ENCODE measurements at regions not wholly inside any gene's neighbourhood (a gene's known extent, or its start where the extent isn't known, plus 50 kb on each side); places are given as distances from the start of the nearest gene placed in this dataset.
A peak's percentile ranks its signal among the peaks of the same experiment; 100 is the strongest.
"Not testable (repeated sequence)": the region's sequence is repeated elsewhere in the genome, so short reads cannot be mapped to it uniquely, and the experiment has no call there.

DNA sequence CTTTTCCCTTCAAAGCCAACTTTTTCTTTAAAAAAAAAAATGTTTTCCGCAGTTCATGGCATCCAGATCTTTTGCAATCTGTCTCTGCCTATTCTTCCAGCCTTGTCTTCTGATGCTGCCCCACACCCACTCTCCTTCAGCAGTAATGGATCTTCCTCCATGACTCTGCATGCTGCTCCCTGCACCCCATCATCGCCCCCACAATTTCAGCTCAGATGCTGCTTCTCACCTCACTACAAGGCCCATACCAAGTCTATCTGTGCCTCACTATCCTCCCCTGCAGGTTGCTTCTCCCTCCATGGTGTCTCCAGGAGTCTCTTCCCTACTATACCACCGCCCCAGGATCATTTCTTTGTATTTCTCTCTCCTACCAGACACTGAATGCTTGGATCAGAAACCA is 260.6 kb downstream of the ANAPC1 start:
- no peak overlapping the region for H3K4me3 ChIP-seq (ENCODE audit: low read depth, low read length)
- DNase-seq (ENCODE audit: low read depth), result no peak
- TF ChIP-seq, protein P1, sequence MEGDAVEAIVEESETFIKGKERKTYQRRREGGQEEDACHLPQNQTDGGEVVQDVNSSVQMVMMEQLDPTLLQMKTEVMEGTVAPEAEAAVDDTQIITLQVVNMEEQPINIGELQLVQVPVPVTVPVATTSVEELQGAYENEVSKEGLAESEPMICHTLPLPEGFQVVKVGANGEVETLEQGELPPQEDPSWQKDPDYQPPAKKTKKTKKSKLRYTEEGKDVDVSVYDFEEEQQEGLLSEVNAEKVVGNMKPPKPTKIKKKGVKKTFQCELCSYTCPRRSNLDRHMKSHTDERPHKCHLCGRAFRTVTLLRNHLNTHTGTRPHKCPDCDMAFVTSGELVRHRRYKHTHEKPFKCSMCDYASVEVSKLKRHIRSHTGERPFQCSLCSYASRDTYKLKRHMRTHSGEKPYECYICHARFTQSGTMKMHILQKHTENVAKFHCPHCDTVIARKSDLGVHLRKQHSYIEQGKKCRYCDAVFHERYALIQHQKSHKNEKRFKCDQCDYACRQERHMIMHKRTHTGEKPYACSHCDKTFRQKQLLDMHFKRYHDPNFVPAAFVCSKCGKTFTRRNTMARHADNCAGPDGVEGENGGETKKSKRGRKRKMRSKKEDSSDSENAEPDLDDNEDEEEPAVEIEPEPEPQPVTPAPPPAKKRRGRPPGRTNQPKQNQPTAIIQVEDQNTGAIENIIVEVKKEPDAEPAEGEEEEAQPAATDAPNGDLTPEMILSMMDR (conservative IDR thresholded peaks at IDR 0.05; ENCODE audit: low read depth, low read length), result no peak

DNA sequence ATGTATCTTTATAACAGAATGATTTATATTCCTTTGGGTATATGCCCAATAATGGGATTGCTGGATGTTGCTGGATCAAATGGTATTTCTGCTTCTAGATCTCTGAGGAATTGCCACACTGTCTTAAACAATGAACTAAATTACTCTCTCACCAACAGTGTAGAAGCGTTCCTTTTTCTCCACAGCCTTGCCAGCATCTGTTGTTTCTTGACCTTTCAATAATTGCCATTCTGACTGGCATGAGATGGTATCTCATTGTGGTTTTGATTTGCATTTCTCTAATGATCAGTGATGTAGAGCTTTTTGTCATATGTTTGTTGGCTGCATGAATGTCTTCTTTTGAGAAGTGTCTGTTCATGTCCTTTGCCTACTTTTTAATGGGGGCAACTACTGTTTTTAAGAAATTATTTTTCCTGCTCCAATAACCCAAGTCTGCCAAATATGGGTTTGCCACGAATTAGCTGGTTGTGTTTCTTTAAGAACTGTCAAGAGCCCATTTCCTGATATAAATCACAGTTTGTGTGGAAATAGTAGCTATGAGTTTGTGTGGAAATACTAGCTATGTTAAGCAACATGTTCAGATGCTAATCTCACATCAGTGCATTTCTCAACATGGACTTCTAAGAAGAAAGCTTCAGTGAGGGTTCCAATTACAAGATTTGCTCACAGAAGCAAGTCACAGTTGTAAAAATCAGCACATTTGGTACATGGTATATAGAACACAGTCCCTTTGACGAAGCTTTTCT is 259.4 kb downstream of the ANAPC1 start:
- TF ChIP-seq, protein P1 (conservative IDR thresholded peaks at IDR 0.05; ENCODE audit: low read depth, low read length), result no peak
- H3K4me3 ChIP-seq (ENCODE audit: low read depth, low read length), result no peak overlapping the region
- peak; percentile 95 for DNase-seq (ENCODE audit: low read depth)

DNA sequence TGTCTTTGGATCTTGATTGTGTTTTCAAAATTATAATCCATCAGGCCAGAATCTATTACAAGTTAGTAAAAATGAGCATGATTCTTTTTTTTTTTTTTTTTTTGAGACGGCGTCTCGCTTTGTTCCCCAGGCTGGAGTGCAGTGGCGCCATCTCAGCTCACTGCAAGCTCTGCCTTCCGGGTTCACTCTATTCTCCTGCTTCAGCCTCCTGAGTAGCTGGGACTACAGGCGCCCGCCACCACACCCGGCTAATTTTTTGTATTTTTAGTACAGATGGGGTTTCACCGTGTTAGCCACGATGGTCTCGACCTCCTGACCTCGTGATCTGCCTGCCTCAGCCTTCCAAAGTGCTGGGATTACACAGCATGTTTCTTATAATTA is 258.8 kb downstream of the ANAPC1 start:
- not testable (repeated sequence) for H3K4me3 ChIP-seq (ENCODE audit: low read depth, low read length); DNase-seq (ENCODE audit: low read depth)

DNA sequence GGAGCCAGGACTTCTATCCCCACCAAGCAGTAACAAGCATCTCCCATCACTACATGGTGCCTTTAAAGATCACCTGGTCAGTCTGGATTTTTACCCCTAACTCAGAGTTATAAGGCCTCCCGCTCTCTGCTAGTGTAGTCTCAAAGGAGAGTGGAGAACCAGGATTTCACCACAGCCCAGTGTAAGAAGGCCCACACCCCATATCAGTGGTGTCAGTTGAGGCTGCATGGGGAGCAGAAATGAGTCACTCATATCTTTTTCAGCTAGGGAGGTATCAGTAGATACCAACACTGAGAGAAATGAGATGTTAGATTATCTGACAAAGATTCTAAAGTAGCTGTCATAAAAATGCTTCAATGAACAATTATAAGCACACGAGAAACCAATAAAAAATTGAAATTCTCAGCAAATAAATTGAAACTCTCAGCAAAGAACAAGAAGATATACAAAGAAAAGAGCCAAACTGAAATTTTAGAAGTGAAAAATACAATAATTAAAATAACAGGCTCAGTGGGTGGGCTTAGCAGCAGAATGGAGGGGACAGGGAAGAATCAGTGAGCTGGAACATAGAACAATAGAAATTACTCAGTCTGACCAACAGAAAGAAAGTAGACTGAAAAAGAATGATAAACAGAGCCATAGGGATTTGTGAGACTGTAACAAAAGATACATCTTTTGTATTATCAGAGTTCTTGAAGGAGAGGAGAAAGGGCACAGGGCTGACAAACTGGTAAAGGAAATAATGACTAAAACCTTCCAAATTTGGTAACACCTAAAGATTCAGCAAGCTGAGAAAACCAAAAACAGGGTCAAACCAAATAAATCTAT is 257.7 kb downstream of the ANAPC1 start:
- H3K4me3 ChIP-seq (ENCODE audit: low read depth, low read length), result no peak overlapping the region
- peak; percentile 39 for DNase-seq (ENCODE audit: low read depth)
- TF ChIP-seq, protein P1 (conservative IDR thresholded peaks at IDR 0.05; ENCODE audit: low read depth, low read length), result no peak

DNA sequence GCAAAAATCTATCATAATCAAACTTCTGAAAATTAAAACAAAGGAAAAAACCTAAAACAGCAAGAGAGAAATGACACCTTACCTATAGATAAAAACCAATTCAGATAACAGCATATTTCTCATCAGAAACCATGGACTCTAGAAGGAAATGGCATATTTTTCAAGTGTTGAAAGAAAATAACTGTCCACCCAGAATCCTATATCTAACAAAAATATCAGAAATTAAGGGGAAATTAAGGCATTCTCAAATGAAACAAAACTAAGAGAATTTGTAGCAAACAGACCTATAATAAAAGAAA is 257.2 kb downstream of the ANAPC1 start:
- TF ChIP-seq, protein P1 (conservative IDR thresholded peaks at IDR 0.05; ENCODE audit: low read depth, low read length), result no peak
- no peak for DNase-seq (ENCODE audit: low read depth)
- no peak overlapping the region for H3K4me3 ChIP-seq (ENCODE audit: low read depth, low read length)

DNA sequence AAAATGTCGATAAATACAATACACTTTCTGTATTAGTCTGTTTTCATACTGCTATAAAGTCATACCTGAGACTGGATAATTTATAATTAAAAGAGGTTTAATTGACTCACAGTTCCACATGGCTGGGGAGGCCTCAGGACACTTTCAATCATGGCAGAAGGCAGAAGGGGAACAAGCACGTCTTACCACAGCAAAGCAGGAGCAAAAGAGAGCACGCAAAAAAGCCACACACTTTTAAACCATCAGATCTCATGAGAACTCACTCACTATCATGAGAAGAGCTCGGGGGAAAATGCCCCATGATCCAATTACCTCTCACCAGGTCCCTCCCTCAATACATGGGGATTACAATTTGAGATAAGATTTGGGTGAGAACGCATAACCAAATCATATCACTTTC is 256.7 kb downstream of the ANAPC1 start:
- no peak overlapping the region for H3K4me3 ChIP-seq (ENCODE audit: low read depth, low read length)
- TF ChIP-seq, protein P1 (conservative IDR thresholded peaks at IDR 0.05; ENCODE audit: low read depth, low read length), result no peak
- DNase-seq (ENCODE audit: low read depth), result no peak

DNA sequence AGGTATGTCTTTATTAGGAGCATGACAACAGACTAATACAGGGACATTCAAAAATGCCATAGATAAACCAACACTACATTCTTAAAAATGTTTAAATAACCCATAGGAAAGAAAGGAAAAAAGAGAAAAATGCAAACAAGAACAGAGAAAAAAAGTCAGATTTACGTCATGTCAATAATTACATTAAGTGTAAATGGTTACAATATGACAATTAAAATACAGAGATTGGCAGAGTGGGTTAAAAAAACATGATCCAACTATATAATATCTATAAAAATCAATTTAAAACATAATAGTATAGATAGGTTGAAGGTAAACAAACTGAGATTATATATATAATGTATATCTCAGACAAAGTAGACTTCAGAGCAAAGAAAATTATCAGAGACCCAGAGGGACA is 255.8 kb downstream of the ANAPC1 start:
- TF ChIP-seq, protein P1 (conservative IDR thresholded peaks at IDR 0.05; ENCODE audit: low read depth, low read length), result no peak
- H3K4me3 ChIP-seq (ENCODE audit: low read depth, low read length), result no peak overlapping the region
- no peak for DNase-seq (ENCODE audit: low read depth)

All from choroid plexus epithelial cell (primary cell).